GM10266 (cell line): ENCODE measurements at regions not wholly inside any gene's neighbourhood (a gene's known extent, or its start where the extent isn't known, plus 50 kb on each side); places are given as distances from the start of the nearest gene placed in this dataset.
A peak's percentile ranks its signal among the peaks of the same experiment; 100 is the strongest.

Source experiments
- DNase-seq: peaks from one replicate; pipeline ENCODE4 v3.0.0; 2012; ENCODE audit errors: extremely low spot score
- CTCF ChIP-seq: IDR thresholded peaks from 2 replicates; pipeline ENCODE4 v1.5.1; 2012; ENCODE audit warnings: mild to moderate bottlenecking, low read depth; ENCODE audit not compliant: control insufficient read depth, insufficient read depth; ENCODE audit errors: missing control alignments

- peak; percentile 6 for TF ChIP-seq CTCF
- no peak for DNase-seq
These were observed 470.7 kb downstream of the CDK5RAP2 start for GRCh38 chr9:120109242-120109641.

DNA sequence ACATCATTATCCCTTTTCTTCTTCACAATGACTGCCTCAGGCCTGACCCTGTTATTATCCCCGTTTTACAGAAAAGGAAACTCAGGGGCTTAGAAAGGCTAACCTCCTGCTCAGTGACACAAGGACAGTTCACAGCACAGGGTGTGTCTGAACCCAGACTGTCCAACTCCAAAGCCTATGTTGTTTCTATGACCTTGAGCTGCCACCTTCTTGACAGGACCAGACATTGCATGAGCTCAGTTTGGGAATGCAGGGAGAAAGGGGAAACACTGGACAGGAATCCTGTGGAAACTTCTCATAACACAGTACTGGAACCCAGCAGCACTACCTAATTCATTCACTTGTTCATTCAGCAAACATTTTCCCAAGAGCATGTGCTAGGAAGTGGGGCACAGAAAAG lies 472.8 kb downstream of the CDK5RAP2 start:
- DNase-seq: no peak
- TF ChIP-seq CTCF: no peak

- no peak for DNase-seq
- no peak for TF ChIP-seq CTCF
These were observed 475.2 kb downstream of the CDK5RAP2 start for GRCh38 chr9:120104771-120105170.

DNA sequence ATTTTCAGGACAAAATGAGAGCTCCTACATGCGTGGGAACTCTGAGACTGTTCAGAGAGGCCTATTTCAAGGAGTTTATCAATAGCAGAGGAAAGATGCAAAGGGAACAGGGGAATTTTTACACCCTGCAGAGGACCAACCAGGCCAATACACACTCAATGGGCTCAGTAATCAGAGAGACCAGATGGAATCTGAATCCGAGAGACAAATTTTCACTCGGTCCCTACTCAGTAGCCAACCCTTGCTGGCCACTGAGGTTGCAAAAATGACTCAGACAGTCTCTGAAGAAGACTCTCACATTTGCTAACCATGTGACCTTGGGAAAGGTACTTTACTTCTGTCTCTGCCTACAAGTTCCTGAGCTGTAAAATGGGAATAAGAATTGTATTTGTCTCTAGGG lies 479.4 kb downstream of the CDK5RAP2 start:
- DNase-seq: no peak
- TF ChIP-seq CTCF: no peak

DNA sequence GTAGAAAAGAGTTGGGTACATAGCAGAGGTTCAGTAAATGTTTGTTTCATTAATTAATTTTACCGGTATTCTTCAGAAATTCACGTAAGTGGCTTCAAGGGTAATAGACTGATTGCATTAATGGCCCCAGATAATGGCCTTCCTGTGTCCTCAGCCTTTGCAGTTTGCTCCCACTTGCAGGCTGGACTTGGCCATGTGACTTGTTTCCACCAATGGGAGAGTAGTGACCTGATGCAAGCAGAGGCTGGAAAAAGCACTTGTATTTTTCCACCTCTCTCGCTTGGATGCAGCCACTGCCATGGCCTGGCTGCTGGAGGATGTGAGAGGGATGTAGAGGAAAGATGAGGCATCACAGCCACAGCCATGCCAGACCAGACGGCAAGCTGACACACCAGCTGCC lies 480.9 kb downstream of the CDK5RAP2 start:
- no peak for TF ChIP-seq CTCF
- no peak for DNase-seq

DNA sequence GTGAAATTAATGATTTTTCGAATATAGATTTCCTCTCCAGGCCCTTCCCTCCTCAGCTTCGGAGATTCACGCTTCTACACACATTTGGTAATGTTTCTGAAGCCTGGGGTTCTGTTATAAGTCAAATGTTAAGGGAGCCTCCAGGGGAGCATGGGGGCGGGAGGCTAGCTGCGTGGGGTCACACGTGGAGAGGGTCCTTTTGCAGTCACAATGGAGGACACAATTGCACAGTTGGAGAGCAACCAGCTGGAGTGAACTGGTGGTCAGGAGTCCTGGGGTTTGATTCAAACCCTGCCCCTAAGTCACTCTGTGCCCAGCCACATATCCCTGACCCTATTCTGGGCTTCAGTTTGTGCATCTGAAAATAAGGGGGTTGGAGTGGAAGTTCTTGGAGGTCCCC lies 481.4 kb downstream of the CDK5RAP2 start:
- DNase-seq: no peak
- no peak for TF ChIP-seq CTCF

GRCh38 chr9:120091206-120091605 lies 488.8 kb downstream of the CDK5RAP2 start:
- DNase-seq: no peak
- TF ChIP-seq CTCF: no peak

DNA sequence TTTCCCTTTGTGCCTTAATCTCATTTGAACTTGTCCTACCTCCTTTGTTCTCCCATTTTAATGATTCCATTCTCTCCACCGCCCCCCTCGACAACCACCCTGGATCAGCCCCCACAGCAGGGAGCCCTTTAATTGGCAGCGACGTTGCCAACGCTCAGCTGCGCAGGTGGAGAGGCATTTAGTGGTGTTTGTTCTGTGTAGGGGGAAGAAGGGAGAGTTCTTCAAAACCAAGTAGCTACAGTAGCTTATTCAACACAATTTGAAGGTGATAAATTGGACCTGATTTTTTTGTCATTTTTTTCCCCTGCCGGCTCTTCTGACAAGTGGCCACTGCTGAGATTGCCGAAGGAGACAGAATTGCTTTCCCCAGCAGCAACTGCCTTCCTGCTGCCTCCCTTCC lies 499.1 kb downstream of the CDK5RAP2 start:
- TF ChIP-seq CTCF: no peak
- no peak for DNase-seq
